GM12878 (cell line): ENCODE measurements at regions not wholly inside any gene's neighbourhood (a gene's known extent, or its start where the extent isn't known, plus 50 kb on each side); places are given as distances from the start of the nearest gene placed in this dataset.

Experiments used
- ATAC-seq: fragments of 200-7000 bp; cut with Tn5 transposase; 3 replicates; pipeline ENCODE4 v1.9.1; 2020; ENCODE audit warnings: mild to moderate bottlenecking, moderate library complexity
- BruUV-seq: library from RNA; stranded (reverse); fragments of 400-500 nt; replicated peaks from 2 replicates; lab custom pipeline; 2021; lab: Mats Ljungman, UMichigan
- CTCF ChIA-PET: fragments of 300-600 bp; sonication (Branson Sonifier 250); formaldehyde crosslinking; extraction: SDS; loops from one replicate; lab custom pipeline; 2021; ENCODE audit warnings: inconsistent platforms; lab: Yijun Ruan, JAX
- POLR2A ChIA-PET: fragments of 350-600 bp; formaldehyde crosslinking; extraction: SDS; loops from one replicate; lab custom pipeline; 2021; ENCODE audit warnings: inconsistent platforms; lab: Charles Lee
- RAD21 ChIA-PET: fragments of 300-600 bp; sonication (Branson Sonifier 250); formaldehyde crosslinking; loops from one replicate; lab custom pipeline; 2023; ENCODE audit warnings: antibody characterized with exemption; ENCODE audit not compliant: unreplicated experiment; lab: Charles Lee
- SMC1A ChIA-PET: fragments of 300-600 bp; sonication (Branson Sonifier 250); formaldehyde crosslinking; loops from one replicate; lab custom pipeline; 2023; ENCODE audit not compliant: unreplicated experiment, uncharacterized antibody; lab: Charles Lee
- DNase-seq: peaks from one replicate; pipeline ENCODE4 v3.0.0-alpha.2; 2011; ENCODE audit warnings: low read depth, low spot score
- FAIRE-seq: peaks from 3 replicates; lab custom pipeline; 2011; peaks lifted over from hg19 to GRCh38; lab: Jason Lieb, UNC
- H2AFZ ChIP-seq: 2 replicates; pipeline ENCODE4 v1.6.0; 2011; ENCODE audit warnings: low read depth, low read length, control low read depth; ENCODE audit not compliant: control insufficient read depth
- H3K27ac ChIP-seq: 2 replicates; pipeline ENCODE4 v1.5.1; 2011; ENCODE audit warnings: control low read depth; ENCODE audit not compliant: control insufficient read depth, insufficient read depth
- H3K27me3 ChIP-seq, 2 experiments: replicated peaks in 1 of 2; 2 replicates each; pipeline versions ENCODE4 v1.6.0 to v1.6.1; 2011; ENCODE audit warnings: low read length in 1 of 2; ENCODE audit not compliant: control insufficient read depth in 2 of 2, insufficient read depth in 2 of 2
- H3K36me3 ChIP-seq, 2 experiments: 2 replicates each; pipeline ENCODE4 v1.5.1; 2011; ENCODE audit warnings: low read length in 1 of 2; ENCODE audit not compliant: control insufficient read depth in 2 of 2, insufficient read depth in 2 of 2
- H3K4me1 ChIP-seq: 2 replicates; pipeline ENCODE4 v1.6.1; 2011; ENCODE audit warnings: mild to moderate bottlenecking, low read length, moderate library complexity, mixed read lengths; ENCODE audit not compliant: control insufficient read depth, insufficient read depth
- H3K4me2 ChIP-seq: 2 replicates; pipeline ENCODE4 v1.6.0; 2011; ENCODE audit warnings: control low read depth; ENCODE audit not compliant: control insufficient read depth, insufficient read depth
- H3K4me3 ChIP-seq: fragments of 200-600 bp; sonication (generic); 2 replicates; pipeline ENCODE4 v1.5.1; 2016
- H3K79me2 ChIP-seq: 2 replicates; pipeline ENCODE4 v1.6.0; 2011; ENCODE audit warnings: low read length; ENCODE audit not compliant: control insufficient read depth, insufficient read depth
- H3K9ac ChIP-seq: 2 replicates; pipeline ENCODE4 v1.8.0; 2011; ENCODE audit warnings: low read length, control low read depth, mixed read lengths; ENCODE audit not compliant: control insufficient read depth, insufficient read depth
- H3K9me3 ChIP-seq: replicated peaks from 3 replicates; pipeline ENCODE4 v1.5.1; 2011; ENCODE audit warnings: mild to moderate bottlenecking, low read length; ENCODE audit not compliant: control insufficient read depth, insufficient read depth
- H4K20me1 ChIP-seq: 2 replicates; pipeline ENCODE4 v1.6.0; 2011; ENCODE audit not compliant: control insufficient read depth, insufficient read depth
- CBFB ChIP-seq: IDR thresholded peaks from 2 replicates; pipeline ENCODE4 v1.6.1; 2016; ENCODE audit warnings: antibody characterized with exemption, low read depth
- EZH2 ChIP-seq: IDR thresholded peaks from 2 replicates; pipeline ENCODE4 v1.6.1; 2012; ENCODE audit warnings: low read depth, mild to moderate bottlenecking, control low read depth, inconsistent platforms, low read length, borderline replicate concordance; ENCODE audit not compliant: control insufficient read depth
- FOXM1 ChIP-seq: IDR thresholded peaks from 2 replicates; pipeline ENCODE4 v1.6.1; 2012; ENCODE audit warnings: low read depth, mild to moderate bottlenecking, inconsistent platforms, low read length, moderate library complexity
- HDGF ChIP-seq: fragments of 450-650 bp; IDR thresholded peaks from 2 replicates; pipeline ENCODE4 v1.6.1; 2016; ENCODE audit warnings: antibody characterized with exemption
- IRF3 ChIP-seq: fragments of 450-650 bp; IDR thresholded peaks from 2 replicates; pipeline ENCODE4 v1.6.1; 2014; ENCODE audit warnings: mild to moderate bottlenecking
- JUNB ChIP-seq: IDR thresholded peaks from 2 replicates; pipeline ENCODE4 v1.6.1; 2016; ENCODE audit warnings: antibody characterized with exemption, mild to moderate bottlenecking
- MYC ChIP-seq: IDR thresholded peaks from 2 replicates; pipeline ENCODE4 v1.6.1; 2011; ENCODE audit warnings: mild to moderate bottlenecking, low read length, moderate library complexity, inconsistent platforms; ENCODE audit not compliant: insufficient read depth, insufficient replicate concordance, insufficient read length, severe bottlenecking
- NFIC ChIP-seq: IDR thresholded peaks from 2 replicates; pipeline ENCODE4 v1.6.1; 2012; ENCODE audit warnings: low read depth, mild to moderate bottlenecking, inconsistent platforms, low read length, moderate library complexity
- NR2F1 ChIP-seq: fragments of 450-650 bp; conservative IDR thresholded peaks from 2 replicates; pipeline ENCODE4 v1.6.1; 2017; ENCODE audit warnings: mild to moderate bottlenecking
- POLR2A ChIP-seq: IDR thresholded peaks from 2 replicates; pipeline ENCODE4 v1.6.1; 2011; ENCODE audit warnings: low read depth, mild to moderate bottlenecking, low read length
- SREBF1 ChIP-seq: IDR thresholded peaks from 2 replicates; pipeline ENCODE4 v1.6.1; 2012; ENCODE audit warnings: mild to moderate bottlenecking, low read length
- STAT3 ChIP-seq: IDR thresholded peaks from 2 replicates; pipeline ENCODE4 v1.6.1; 2011; ENCODE audit warnings: low read depth, low read length, improper control_type of control experiment
- ZNF207 ChIP-seq: fragments of 450-650 bp; IDR thresholded peaks from 2 replicates; pipeline ENCODE4 v1.6.1; 2014; ENCODE audit warnings: antibody characterized with exemption, mild to moderate bottlenecking, borderline replicate concordance
- ZNF622 ChIP-seq: fragments of 450-650 bp; IDR thresholded peaks from 2 replicates; pipeline ENCODE4 v1.6.1; 2017; ENCODE audit warnings: mild to moderate bottlenecking, inconsistent platforms
- WGBS: methylation state at CpG from one replicate; pipeline ENCODE4 v1.1.6; 2016; ENCODE audit warnings: low lambda C conversion rate; ENCODE audit not compliant: insufficient replicate concordance, insufficient coverage; ENCODE audit errors: missing lambda C conversion rate; 5-methylcytosine and 5-hydroxymethylcytosine counted together
- in situ Hi-C: fragments of 300-500 bp; cut with MboI; formaldehyde crosslinking; loops from 9 replicates; pipeline ENCODE4 v1.14.3; 2018; ENCODE audit warnings: mixed read lengths
- intact Hi-C: fragments of 100-400 bp; cut with micrococcal nuclease; formaldehyde crosslinking; loops from one replicate; pipeline ENCODE4 v1.14.2; 2022; ENCODE audit not compliant: unreplicated experiment
- TF ChIP-seq, protein P1 (sequence below): fragments of 450-650 bp; formaldehyde crosslinking; IDR thresholded peaks from 2 replicates; pipeline ENCODE4 v1.5.0; 2022; ENCODE audit warnings: mild to moderate bottlenecking, missing genetic modification characterization
- TF ChIP-seq, protein P2 (sequence below): fragments of 450-650 bp; IDR thresholded peaks from 2 replicates; pipeline ENCODE4 v1.6.1; 2016; ENCODE audit warnings: mild to moderate bottlenecking, moderate library complexity, borderline replicate concordance
- TF ChIP-seq, protein P3 (sequence below): fragments of 450-650 bp; IDR thresholded peaks from 2 replicates; pipeline ENCODE4 v1.6.1; 2017; ENCODE audit warnings: low read depth, mild to moderate bottlenecking, moderate library complexity

- H2AFZ ChIP-seq, result no peak overlapping the region
- no peaks in the 10 kb centered on the region for H3K4me1 ChIP-seq
- H3K27me3 ChIP-seq, result no peaks in the 10 kb centered on the region
- no peaks in the 10 kb centered on the region for H3K79me2 ChIP-seq
- no peak overlapping the region for H3K4me3 ChIP-seq
- no peaks in the 10 kb centered on the region for H3K36me3 ChIP-seq
- DNase-seq (no peak), ATAC-seq (no peak), FAIRE-seq (no peak)
- WGBS, result 33% methylated on average over 3 of the region's 3 CpGs
- H4K20me1 ChIP-seq, result no peaks in the 10 kb centered on the region
- no TSS peak for BruUV-seq
- RAD21 ChIA-PET, result no interaction called here
- in situ Hi-C loops, result loop anchor here (10.0 kb wide), 1 partner anchor 559 kb away; no protein-coding TSS in a partner anchor
- no peak overlapping the region for H3K27ac ChIP-seq
- CTCF ChIA-PET, result no interaction called here
- H3K4me2 ChIP-seq, result no peak overlapping the region
- POLR2A ChIA-PET, result no interaction called here
- H3K9me3 ChIP-seq, result no peaks in the 10 kb centered on the region
- H3K9ac ChIP-seq, result no peak overlapping the region
- intact Hi-C loops, result loop anchor here (2.0 to 10.0 kb wide), 2 partner anchors 469 to 557 kb away; no protein-coding TSS in a partner anchor
- SMC1A ChIA-PET, result no interaction called here
- TF ChIP-seq FOXM1 (no peak), SREBF1 (no peak), EZH2 (no peak), POLR2A (no peak), ZNF207 (no peak), MYC (no peak), IRF3 (no peak), ZNF622 (no peak), NFIC (no peak), NR2F1 (no peak), JUNB (no peak), CBFB (no peak), STAT3 (no peak), HDGF (no peak)
- TF ChIP-seq, protein P1, sequence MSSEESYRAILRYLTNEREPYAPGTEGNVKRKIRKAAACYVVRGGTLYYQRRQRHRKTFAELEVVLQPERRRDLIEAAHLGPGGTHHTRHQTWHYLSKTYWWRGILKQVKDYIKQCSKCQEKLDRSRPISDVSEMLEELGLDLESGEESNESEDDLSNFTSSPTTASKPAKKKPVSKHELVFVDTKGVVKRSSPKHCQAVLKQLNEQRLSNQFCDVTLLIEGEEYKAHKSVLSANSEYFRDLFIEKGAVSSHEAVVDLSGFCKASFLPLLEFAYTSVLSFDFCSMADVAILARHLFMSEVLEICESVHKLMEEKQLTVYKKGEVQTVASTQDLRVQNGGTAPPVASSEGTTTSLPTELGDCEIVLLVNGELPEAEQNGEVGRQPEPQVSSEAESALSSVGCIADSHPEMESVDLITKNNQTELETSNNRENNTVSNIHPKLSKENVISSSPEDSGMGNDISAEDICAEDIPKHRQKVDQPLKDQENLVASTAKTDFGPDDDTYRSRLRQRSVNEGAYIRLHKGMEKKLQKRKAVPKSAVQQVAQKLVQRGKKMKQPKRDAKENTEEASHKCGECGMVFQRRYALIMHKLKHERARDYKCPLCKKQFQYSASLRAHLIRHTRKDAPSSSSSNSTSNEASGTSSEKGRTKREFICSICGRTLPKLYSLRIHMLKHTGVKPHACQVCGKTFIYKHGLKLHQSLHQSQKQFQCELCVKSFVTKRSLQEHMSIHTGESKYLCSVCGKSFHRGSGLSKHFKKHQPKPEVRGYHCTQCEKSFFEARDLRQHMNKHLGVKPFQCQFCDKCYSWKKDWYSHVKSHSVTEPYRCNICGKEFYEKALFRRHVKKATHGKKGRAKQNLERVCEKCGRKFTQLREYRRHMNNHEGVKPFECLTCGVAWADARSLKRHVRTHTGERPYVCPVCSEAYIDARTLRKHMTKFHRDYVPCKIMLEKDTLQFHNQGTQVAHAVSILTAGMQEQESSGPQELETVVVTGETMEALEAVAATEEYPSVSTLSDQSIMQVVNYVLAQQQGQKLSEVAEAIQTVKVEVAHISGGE, result no peak
- TF ChIP-seq, protein P2, sequence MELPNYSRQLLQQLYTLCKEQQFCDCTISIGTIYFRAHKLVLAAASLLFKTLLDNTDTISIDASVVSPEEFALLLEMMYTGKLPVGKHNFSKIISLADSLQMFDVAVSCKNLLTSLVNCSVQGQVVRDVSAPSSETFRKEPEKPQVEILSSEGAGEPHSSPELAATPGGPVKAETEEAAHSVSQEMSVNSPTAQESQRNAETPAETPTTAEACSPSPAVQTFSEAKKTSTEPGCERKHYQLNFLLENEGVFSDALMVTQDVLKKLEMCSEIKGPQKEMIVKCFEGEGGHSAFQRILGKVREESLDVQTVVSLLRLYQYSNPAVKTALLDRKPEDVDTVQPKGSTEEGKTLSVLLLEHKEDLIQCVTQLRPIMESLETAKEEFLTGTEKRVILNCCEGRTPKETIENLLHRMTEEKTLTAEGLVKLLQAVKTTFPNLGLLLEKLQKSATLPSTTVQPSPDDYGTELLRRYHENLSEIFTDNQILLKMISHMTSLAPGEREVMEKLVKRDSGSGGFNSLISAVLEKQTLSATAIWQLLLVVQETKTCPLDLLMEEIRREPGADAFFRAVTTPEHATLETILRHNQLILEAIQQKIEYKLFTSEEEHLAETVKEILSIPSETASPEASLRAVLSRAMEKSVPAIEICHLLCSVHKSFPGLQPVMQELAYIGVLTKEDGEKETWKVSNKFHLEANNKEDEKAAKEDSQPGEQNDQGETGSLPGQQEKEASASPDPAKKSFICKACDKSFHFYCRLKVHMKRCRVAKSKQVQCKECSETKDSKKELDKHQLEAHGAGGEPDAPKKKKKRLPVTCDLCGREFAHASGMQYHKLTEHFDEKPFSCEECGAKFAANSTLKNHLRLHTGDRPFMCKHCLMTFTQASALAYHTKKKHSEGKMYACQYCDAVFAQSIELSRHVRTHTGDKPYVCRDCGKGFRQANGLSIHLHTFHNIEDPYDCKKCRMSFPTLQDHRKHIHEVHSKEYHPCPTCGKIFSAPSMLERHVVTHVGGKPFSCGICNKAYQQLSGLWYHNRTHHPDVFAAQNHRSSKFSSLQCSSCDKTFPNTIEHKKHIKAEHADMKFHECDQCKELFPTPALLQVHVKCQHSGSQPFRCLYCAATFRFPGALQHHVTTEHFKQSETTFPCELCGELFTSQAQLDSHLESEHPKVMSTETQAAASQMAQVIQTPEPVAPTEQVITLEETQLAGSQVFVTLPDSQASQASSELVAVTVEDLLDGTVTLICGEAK, result no peak
- TF ChIP-seq, protein P3, sequence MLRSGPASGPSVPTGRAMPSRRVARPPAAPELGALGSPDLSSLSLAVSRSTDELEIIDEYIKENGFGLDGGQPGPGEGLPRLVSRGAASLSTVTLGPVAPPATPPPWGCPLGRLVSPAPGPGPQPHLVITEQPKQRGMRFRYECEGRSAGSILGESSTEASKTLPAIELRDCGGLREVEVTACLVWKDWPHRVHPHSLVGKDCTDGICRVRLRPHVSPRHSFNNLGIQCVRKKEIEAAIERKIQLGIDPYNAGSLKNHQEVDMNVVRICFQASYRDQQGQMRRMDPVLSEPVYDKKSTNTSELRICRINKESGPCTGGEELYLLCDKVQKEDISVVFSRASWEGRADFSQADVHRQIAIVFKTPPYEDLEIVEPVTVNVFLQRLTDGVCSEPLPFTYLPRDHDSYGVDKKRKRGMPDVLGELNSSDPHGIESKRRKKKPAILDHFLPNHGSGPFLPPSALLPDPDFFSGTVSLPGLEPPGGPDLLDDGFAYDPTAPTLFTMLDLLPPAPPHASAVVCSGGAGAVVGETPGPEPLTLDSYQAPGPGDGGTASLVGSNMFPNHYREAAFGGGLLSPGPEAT, result no peak
These were observed 428.1 kb upstream of the NOX3 start for GRCh38 chr6:155883741-155884140.
